ENCODE measurements at regions not wholly inside any gene's neighbourhood (a gene's known extent, or its start where the extent isn't known, plus 50 kb on each side); places are given as distances from the start of the nearest gene placed in this dataset.

DNA sequence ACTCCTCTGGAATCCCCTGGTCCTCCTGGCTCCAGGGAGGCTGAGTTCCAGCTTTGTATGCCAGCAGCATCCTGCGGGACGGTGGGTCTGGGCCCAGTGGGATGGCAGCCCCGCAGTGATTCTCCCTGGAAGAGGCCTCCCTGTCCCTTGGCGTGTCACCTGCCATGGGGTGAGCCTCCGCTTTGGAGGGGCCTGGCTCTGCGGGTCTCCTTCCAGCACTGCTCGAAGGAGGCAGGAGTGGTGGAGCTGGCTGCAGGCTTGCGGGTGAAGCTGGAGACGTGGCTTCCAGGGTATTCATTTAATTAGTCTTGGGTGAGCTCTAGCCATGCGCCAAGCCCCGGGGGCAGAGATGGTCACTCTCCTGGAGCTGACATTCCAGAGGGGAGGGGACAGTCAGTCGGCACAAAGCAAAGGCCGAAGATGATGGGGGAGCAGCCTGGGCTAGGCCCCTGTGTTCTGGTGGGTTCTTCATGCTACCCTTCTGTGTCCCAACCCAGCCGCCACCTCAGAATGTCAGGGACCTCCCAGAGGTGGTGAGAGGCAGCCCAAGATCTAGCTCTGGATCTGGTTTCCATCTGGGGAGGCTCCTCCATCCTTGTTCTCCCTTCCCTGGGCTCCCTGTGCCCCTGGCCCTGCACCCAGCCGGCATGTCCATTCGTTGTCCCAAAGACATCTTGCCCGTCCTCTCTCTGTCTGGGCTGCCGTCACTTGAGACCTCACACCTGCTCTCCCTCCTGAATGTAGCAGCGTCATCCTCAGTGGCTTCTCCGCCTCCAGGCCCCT is 1332.5 kb downstream of the BRD1 start:
- DNase-seq (ENCODE audit: low read depth) = no peak
- TF ChIP-seq, protein P1, sequence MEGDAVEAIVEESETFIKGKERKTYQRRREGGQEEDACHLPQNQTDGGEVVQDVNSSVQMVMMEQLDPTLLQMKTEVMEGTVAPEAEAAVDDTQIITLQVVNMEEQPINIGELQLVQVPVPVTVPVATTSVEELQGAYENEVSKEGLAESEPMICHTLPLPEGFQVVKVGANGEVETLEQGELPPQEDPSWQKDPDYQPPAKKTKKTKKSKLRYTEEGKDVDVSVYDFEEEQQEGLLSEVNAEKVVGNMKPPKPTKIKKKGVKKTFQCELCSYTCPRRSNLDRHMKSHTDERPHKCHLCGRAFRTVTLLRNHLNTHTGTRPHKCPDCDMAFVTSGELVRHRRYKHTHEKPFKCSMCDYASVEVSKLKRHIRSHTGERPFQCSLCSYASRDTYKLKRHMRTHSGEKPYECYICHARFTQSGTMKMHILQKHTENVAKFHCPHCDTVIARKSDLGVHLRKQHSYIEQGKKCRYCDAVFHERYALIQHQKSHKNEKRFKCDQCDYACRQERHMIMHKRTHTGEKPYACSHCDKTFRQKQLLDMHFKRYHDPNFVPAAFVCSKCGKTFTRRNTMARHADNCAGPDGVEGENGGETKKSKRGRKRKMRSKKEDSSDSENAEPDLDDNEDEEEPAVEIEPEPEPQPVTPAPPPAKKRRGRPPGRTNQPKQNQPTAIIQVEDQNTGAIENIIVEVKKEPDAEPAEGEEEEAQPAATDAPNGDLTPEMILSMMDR (IDR thresholded peaks at IDR 0.05; ENCODE audit: control insufficient read depth, extremely low read depth, insufficient read depth) = no peak
- no peak overlapping the region for H3K4me3 ChIP-seq (ENCODE audit: low read depth, low read length)

DNA sequence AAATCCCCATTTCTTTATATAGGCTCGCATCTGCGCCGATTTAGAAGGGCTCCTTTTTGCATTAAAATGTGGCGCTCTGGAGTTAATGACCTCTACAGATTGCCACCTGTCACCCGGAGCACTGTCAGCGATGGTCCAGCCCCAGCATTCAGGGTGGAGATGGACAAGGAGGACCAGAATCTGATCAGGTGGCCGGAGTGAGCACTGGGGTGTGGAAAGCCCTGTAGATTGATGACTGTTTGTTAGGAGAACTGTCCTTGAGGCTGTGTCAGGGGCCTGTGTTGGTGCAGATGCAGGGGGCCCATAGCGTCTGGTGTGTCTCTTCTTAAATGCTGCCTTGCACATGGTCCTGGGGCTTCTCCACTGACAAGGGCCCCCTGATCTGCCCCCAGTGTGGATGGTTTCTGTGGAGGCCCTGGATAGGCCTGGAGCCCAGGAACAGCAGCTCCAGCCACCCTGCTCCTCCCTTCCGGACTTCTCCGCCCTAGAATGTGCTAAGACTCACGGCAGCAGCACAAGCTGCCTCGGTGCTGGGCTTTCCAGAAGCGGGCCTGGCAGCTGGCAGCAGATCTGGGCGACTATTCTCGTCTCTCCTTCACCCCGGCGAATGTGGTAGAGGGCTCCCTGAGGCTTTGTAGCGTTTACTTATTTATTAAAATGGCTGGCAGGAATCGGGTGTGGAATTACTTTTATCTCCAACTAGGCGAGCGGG is 1333.3 kb downstream of the BRD1 start:
- TF ChIP-seq, protein P1 (IDR thresholded peaks at IDR 0.05; ENCODE audit: control insufficient read depth, extremely low read depth, insufficient read depth) = no peak
- H3K4me3 ChIP-seq (ENCODE audit: low read depth, low read length) = no peak overlapping the region
- DNase-seq (ENCODE audit: low read depth) = no peak

DNA sequence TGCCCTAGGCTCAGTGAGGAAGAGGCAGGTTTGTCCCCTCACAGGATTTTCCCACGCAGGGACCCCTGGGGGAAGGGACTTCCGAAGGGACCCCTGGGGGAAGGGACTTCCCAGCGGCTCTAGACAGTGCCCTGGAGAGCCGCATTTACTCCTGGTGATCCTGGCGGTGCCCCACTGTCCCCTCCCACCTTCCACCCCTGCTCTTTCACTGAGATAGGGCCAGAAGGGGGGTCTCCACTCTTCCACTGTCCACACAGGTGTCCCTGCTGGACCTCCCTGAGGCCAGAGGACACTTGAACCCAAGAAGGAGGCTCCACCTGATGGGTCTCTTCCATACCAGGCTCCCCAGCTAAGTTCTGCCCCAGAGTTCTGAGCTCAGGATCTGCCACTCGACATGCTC is 1333.9 kb downstream of the BRD1 start:
- TF ChIP-seq, protein P1 (IDR thresholded peaks at IDR 0.05; ENCODE audit: control insufficient read depth, extremely low read depth, insufficient read depth) = no peak
- no peak for DNase-seq (ENCODE audit: low read depth)
- H3K4me3 ChIP-seq (ENCODE audit: low read depth, low read length) = no peak overlapping the region

DNA sequence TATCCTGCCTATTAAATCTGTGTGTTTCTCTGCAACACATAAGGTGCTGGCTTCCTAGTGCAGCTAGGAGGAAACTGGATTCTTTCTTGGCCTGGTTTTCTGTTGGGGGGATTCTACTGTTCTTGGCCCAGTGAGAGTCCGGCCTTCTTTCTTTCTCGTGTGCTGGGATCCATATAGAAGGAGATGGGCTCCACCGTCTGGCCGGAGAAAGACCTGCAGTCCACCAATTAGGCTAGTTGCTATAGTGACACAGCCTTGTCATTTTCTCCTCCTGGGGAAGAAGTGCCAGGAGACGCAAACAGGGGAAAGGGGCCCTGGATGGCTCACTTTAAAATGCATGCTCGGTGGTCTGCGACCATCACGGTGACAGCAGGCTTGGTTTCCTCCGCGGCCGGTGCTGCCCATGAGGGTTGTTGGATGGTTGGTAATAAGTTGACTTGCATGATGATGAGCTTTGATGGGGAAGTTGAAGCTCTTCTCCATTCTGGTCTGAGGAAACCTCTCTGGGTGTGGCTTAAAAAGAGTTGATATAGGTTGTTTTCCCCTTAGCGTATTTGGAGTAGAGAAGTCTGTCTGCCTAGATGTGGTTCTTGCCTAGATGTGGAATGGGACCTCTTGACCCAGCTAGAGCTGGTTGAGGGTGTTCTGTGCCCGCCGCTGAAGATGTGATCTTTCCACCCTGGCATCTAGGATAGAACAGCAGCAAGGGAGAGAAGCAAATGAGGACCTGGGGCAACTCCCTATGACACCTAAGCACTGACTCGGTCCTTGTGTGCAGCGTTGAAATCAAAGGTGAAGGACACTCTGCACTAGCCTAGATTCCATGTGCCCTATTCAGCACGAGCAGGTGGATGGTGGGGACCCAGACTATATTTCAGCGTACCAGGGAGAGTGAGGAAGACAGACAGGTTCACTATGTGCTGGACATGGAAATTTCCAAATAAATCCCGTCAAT is 1335.0 kb downstream of the BRD1 start:
- peak; percentile 25 for DNase-seq (ENCODE audit: low read depth)
- no peak overlapping the region for H3K4me3 ChIP-seq (ENCODE audit: low read depth, low read length)
- TF ChIP-seq, protein P1 (IDR thresholded peaks at IDR 0.05; ENCODE audit: control insufficient read depth, extremely low read depth, insufficient read depth) = peak; percentile 89

DNA sequence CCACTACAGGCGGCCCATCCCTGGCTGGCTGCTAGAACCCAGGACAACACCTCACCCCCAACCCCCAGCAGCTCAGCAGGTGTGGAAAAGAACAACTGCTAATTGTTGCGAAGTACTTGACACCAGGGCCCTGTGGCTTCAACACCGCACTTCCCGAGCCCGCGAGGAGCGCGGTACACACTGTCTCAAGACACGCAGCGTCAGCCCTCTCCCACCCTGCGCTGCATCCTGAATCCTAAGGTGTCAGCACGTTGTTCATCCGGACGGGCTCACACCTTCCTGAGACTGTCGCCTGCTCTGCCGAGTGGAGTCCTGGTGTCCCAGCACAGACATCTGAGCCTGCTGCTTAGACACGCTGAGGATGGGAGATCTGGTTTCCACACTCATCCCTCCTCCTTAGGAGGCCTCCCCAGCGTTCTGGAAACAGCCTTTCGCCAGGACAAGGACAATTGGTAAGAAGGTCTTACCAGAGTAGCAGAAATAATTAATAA is 1336.2 kb downstream of the BRD1 start:
- H3K4me3 ChIP-seq (ENCODE audit: low read depth, low read length) = no peak overlapping the region
- TF ChIP-seq, protein P1 (IDR thresholded peaks at IDR 0.05; ENCODE audit: control insufficient read depth, extremely low read depth, insufficient read depth) = no peak
- no peak for DNase-seq (ENCODE audit: low read depth)
